ENCODE measurements at regions not wholly inside any gene's neighbourhood (a gene's known extent, or its start where the extent isn't known, plus 50 kb on each side); places are given as distances from the start of the nearest gene placed in this dataset.
A peak's percentile ranks its signal among the peaks of the same experiment; 100 is the strongest.

DNA sequence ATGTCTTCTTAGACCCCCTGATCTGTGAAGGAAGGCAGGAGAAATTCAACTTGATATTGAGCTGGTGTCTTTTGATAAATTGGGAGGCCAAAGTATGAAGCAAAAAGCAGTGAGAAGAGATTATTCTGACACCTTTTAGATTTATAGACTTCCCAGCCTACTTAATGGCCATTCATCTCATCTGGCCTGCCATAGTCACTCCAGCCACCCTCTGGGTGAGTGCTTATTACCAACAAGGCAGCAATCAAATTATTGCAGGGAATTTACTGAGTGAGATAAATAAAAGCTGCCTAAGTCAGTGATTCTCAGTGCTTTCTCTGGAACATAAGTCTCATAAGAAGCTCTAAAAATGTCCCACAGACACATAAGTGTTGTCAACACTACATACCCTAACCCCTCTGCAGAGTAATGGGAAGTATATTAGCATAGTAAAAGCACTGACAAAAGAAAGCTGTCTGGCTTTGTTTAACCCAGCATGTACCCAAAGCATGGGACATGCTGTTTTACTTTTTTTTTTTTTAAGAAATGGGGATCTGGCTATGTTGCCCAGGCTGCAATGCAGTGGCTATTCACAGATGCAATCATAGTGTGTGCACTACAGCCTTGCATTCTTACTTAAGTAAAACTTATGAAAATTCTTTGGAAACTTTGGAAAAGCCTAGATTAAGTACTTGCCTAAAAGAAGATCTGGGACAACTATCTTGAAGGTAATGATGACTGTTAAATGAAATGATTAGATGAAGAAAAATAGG is 725.3 kb downstream of the TUSC7 start:
- H4K91ac ChIP-seq (replicated peaks; ENCODE audit: insufficient read length, low read length) = no peak overlapping the region
- no peaks in the 10 kb centered on the region for H3K36me3 ChIP-seq (ENCODE audit: control insufficient read depth in 2 of 4, insufficient read depth in 4 of 4, low read length in 3 of 4)
- no peaks in the 10 kb centered on the region for H3K23me2 ChIP-seq (ENCODE audit: low read depth, low read length)
- FAIRE-seq (no peak), DNase-seq (ENCODE audit: low read depth in 1 of 2, low spot score in 2 of 2) (no peak)
- no peak overlapping the region for H3K14ac ChIP-seq (ENCODE audit: insufficient read length)
- H4K8ac ChIP-seq (ENCODE audit: extremely low read depth, insufficient read depth, low read length) = no peak overlapping the region
- H3K4me1 ChIP-seq (replicated peaks in 1 of 4; ENCODE audit: control insufficient read depth in 3 of 4, insufficient read depth in 4 of 4, low read length in 3 of 4) = peaks cover 0 to 7% (median 3%) of the 10 kb centered on the region in 4 experiments; a peak in 3 of 7 replicates
- H3K27me3 ChIP-seq (replicated peaks in 1 of 4; ENCODE audit: control insufficient read depth in 3 of 4, extremely low read depth in 1 of 4, insufficient read depth in 3 of 4, low read length in 3 of 4) = no peaks in the 10 kb centered on the region
- no peaks in the 10 kb centered on the region for H3K79me1 ChIP-seq (ENCODE audit: low read depth, low read length)
- no peak overlapping the region for H3K27ac ChIP-seq (ENCODE audit: low read depth, low read length)
- H4K20me1 ChIP-seq (replicated peaks in 1 of 2; ENCODE audit: control insufficient read depth in 1 of 2, insufficient read depth in 2 of 2, low read length in 2 of 2) = no peaks in the 10 kb centered on the region
- H3K4ac ChIP-seq (replicated peaks; ENCODE audit: insufficient read length, low read depth, low read length) = no peak overlapping the region
- no peak overlapping the region for H2BK5ac ChIP-seq (ENCODE audit: low read depth, low read length)
- ChIA-PET POLR2A (ENCODE audit: partially characterized antibody) (no interaction called here), CTCF (ENCODE audit: partially characterized antibody) (interaction anchor here (0.7 kb wide), 1 partner anchor 242 kb away, joined by 3 read pairs; no protein-coding TSS in a partner anchor)
- H3K56ac ChIP-seq (replicated peaks; ENCODE audit: insufficient read length, low read depth, low read length) = no peak overlapping the region
- no peaks in the 10 kb centered on the region for H3K79me2 ChIP-seq (ENCODE audit: control insufficient read depth in 1 of 2, insufficient read depth in 2 of 2, low read length in 2 of 2)
- H3K23ac ChIP-seq (ENCODE audit: insufficient read length) = no peak overlapping the region
- H2BK15ac ChIP-seq (ENCODE audit: low read length) = no peak overlapping the region
- no peak overlapping the region for H2BK120ac ChIP-seq (replicated peaks; ENCODE audit: low read depth, low read length)
- H2AK5ac ChIP-seq (ENCODE audit: low read depth, low read length) = no peak overlapping the region
- no peak overlapping the region for H4K5ac ChIP-seq (ENCODE audit: insufficient read length, low read depth, low read length)
- no peak overlapping the region for H2AFZ ChIP-seq (ENCODE audit: low read length)
- H3K4me2 ChIP-seq (ENCODE audit: insufficient read depth in 1 of 2, low read depth in 2 of 2, low read length in 2 of 2) = no peak overlapping the region
- H3K4me3 ChIP-seq (ENCODE audit: extremely low read depth in 1 of 4, insufficient read depth in 2 of 4, low read depth in 3 of 4, low read length in 4 of 4) = no peak overlapping the region
- H2BK12ac ChIP-seq (ENCODE audit: low read depth, low read length) = no peak overlapping the region
- no peak overlapping the region for H3K18ac ChIP-seq (ENCODE audit: extremely low read depth, low read length)
- no peak overlapping the region for H3K9ac ChIP-seq (replicated peaks in 1 of 4; ENCODE audit: extremely low read depth in 1 of 4, low read depth in 3 of 4, low read length in 3 of 4)
- no peaks in the 10 kb centered on the region for H3K9me3 ChIP-seq (ENCODE audit: insufficient read depth in 2 of 2, low read depth in 1 of 2, low read length in 1 of 2)
- no peak overlapping the region for H2BK20ac ChIP-seq (ENCODE audit: low read length)
- TF ChIP-seq SP1 (IDR thresholded peaks at IDR 0.05; ENCODE audit: low read depth, low read length) = 0 out of 2 replicates have a peak, but pooled peaks have one; percentile 41
- TF ChIP-seq KDM1A (IDR thresholded peaks at IDR 0.05; ENCODE audit: borderline replicate concordance, low read length) = peak; percentile 94
- no peak for TF ChIP-seq GTF2F1 (IDR thresholded peaks at IDR 0.05; ENCODE audit: borderline replicate concordance, low read depth, low read length)
- no peak for TF ChIP-seq FOSL1 (IDR thresholded peaks at IDR 0.05; ENCODE audit: insufficient read depth, low read depth, low read length)
- TF ChIP-seq EP300 (IDR thresholded peaks at IDR 0.05; ENCODE audit: borderline replicate concordance in 1 of 2, low read depth in 2 of 2, low read length in 2 of 2) = 0 out of 3 replicates have a peak, but pooled peaks of 1 of the 2 experiments have one; percentile 38
- TF ChIP-seq CREB1 (IDR thresholded peaks at IDR 0.05) = no peak
- TF ChIP-seq JUND (IDR thresholded peaks at IDR 0.05; ENCODE audit: low read length) = no peak
- no peak for TF ChIP-seq RNF2 (IDR thresholded peaks at IDR 0.05; ENCODE audit: borderline replicate concordance, low read depth, low read length, missing control alignments, poor library complexity, severe bottlenecking)
- no peak for TF ChIP-seq ASH2L (IDR thresholded peaks at IDR 0.05; ENCODE audit: low read length)
- no peak for TF ChIP-seq EGR1 (IDR thresholded peaks at IDR 0.05; ENCODE audit: borderline replicate concordance, low read depth, low read length)
- TF ChIP-seq HDAC2 (IDR thresholded peaks at IDR 0.05; ENCODE audit: borderline replicate concordance in 1 of 2, low read depth in 2 of 2, low read length in 2 of 2) = peak in 1 of 2 experiments; percentile 75; a peak in 1 of 4 replicates
- TF ChIP-seq RBBP5 (IDR thresholded peaks at IDR 0.05; ENCODE audit: borderline replicate concordance, low read depth, low read length) = no peak
- TF ChIP-seq SIRT6 (IDR thresholded peaks at IDR 0.05; ENCODE audit: low read length) = no peak
- TF ChIP-seq BACH1 (IDR thresholded peaks at IDR 0.05; ENCODE audit: low read length) = no peak
